Astrocyte (in vitro differentiated cells and primary cell): ENCODE measurements at regions not wholly inside any gene's neighbourhood (a gene's known extent, or its start where the extent isn't known, plus 50 kb on each side); places are given as distances from the start of the nearest gene placed in this dataset.

ENCODE experiments used
- CTCF ChIP-seq: IDR thresholded peaks from 2 replicates; pipeline ENCODE4 v1.5.1; 2011; ENCODE audit warnings: low read depth, mild to moderate bottlenecking, inconsistent platforms, low read length, moderate library complexity; ENCODE audit not compliant: insufficient read depth
- EZH2 ChIP-seq: IDR thresholded peaks from 2 replicates; pipeline ENCODE4 v1.6.1; 2012; ENCODE audit warnings: mild to moderate bottlenecking, low read length, inconsistent platforms; ENCODE audit not compliant: insufficient read depth

DNA sequence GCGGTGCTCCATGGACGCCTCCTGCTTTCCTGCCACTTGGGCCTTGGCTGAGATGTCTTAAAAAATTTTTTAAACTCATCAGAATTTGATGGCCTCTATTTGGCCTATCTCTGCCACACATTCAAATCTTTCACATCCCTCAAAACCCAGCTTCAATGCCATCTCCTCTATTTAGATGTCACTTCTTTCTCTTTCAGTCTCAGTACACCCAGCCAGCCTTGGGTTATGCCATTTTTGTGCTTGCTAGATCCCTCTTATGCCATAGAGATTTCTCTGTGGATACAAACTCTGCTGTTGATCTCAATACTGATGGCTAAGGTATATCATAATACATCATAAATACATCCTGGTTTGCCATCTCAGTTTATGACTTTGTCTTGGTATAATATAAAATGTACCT is 222.3 kb upstream of the TPRG1 start:
- TF ChIP-seq CTCF (no peak), EZH2 (no peak)
